ENCODE measurements at regions not wholly inside any gene's neighbourhood (a gene's known extent, or its start where the extent isn't known, plus 50 kb on each side); places are given as distances from the start of the nearest gene placed in this dataset.

DNA sequence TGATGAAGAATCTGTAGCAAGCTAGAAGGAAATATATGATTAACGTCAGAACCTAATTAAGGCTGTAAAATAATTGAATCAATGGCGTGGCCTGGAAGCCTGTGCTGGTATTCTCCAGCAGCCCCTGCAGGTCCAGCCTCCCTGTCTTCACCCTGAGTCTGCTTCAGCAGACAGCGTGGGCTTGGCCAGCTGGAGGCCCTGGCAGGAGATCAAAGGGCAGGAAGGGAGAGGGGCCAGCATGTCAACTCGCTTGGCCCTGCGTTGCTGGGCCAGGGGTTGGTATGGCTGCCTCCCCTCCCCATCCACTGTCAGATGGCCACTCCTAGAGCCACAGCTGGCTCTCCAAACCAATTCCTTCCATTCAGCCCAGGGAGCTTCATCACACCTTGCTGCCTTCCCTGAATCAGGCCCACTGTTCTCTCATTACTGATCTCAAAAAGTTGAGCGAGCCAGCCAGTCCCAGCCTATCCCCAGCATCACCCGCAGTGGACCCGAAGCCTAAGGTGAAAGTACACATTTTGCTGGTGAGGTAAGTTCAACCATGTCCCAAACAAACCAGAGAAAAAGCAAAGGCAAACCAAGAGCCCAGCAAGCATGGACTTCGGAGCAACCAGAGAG is 228.4 kb upstream of the AGAP1 start:
- ChIA-PET POLR2A (no interaction called here), CTCF (no interaction called here)
- no peak overlapping the region for H3K27ac ChIP-seq (ENCODE audit: low read length)
- intact Hi-C loops (cut with micrococcal nuclease; ENCODE audit: unreplicated experiment) (no loop called here), in situ Hi-C loops (cut with HindIII; ENCODE audit: low pct_unique_long_range_greater_than_20kb, low sequenced_read_pairs) (no loop called here)
- H3K4me1 ChIP-seq (ENCODE audit: control insufficient read depth, insufficient read depth, low read length): peaks cover 9% of the 10 kb centered on the region
- H3K27me3 ChIP-seq (ENCODE audit: control insufficient read depth, insufficient read depth, low read length): no peaks in the 10 kb centered on the region
- no peak for DNase-seq (ENCODE audit: low read depth, low spot score)
- no peak for ATAC-seq
- no TSS peak for BruUV-seq (replicated peaks)
- no peaks in the 10 kb centered on the region for H3K36me3 ChIP-seq (ENCODE audit: control insufficient read depth, insufficient read depth, low read length)
- no peak overlapping the region for H3K4me3 ChIP-seq (ENCODE audit: low read depth in 2 of 2, low read length in 2 of 2)
- no peaks in the 10 kb centered on the region for H3K9me3 ChIP-seq (ENCODE audit: control insufficient read depth, insufficient read depth, low read depth, low read length)
- TF ChIP-seq, protein P1, sequence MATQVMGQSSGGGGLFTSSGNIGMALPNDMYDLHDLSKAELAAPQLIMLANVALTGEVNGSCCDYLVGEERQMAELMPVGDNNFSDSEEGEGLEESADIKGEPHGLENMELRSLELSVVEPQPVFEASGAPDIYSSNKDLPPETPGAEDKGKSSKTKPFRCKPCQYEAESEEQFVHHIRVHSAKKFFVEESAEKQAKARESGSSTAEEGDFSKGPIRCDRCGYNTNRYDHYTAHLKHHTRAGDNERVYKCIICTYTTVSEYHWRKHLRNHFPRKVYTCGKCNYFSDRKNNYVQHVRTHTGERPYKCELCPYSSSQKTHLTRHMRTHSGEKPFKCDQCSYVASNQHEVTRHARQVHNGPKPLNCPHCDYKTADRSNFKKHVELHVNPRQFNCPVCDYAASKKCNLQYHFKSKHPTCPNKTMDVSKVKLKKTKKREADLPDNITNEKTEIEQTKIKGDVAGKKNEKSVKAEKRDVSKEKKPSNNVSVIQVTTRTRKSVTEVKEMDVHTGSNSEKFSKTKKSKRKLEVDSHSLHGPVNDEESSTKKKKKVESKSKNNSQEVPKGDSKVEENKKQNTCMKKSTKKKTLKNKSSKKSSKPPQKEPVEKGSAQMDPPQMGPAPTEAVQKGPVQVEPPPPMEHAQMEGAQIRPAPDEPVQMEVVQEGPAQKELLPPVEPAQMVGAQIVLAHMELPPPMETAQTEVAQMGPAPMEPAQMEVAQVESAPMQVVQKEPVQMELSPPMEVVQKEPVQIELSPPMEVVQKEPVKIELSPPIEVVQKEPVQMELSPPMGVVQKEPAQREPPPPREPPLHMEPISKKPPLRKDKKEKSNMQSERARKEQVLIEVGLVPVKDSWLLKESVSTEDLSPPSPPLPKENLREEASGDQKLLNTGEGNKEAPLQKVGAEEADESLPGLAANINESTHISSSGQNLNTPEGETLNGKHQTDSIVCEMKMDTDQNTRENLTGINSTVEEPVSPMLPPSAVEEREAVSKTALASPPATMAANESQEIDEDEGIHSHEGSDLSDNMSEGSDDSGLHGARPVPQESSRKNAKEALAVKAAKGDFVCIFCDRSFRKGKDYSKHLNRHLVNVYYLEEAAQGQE (IDR thresholded peaks at IDR 0.05; ENCODE audit: insufficient read depth in 1 of 2, low read depth in 2 of 2, low read length in 1 of 2): no peak
- no peak for TF ChIP-seq CTCF (IDR thresholded peaks at IDR 0.05)
- no peak for TF ChIP-seq SIN3A (IDR thresholded peaks at IDR 0.05; ENCODE audit: borderline replicate concordance, insufficient read depth, low read depth, low read length)
- no peak for TF ChIP-seq TCF7L2 (IDR thresholded peaks at IDR 0.05; ENCODE audit: low read depth, low read length)
- TF ChIP-seq POLR2AphosphoS5 (IDR thresholded peaks at IDR 0.05; ENCODE audit: low read depth, low read length): no peak

DNA sequence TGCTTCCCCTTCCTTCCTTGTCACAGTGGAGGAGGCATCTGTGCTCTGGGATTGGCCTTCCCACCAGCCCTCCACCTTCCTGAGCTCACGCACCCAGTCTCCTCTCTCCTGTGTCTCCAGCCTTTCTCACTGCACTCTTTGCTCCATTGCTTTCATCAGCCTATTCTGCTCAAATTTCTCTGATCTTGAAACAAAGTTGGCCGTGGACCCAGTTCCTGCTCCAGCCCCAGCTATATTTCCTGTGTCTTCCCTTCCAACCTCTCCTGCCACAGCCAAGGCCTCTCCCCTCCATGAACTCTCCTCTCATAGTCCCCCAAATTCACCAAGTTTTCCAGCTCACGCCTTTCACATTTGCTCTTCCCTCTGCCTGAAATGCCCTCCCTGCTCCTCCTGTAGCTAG is 226.6 kb upstream of the AGAP1 start:
- no peak overlapping the region for H3K4me3 ChIP-seq (ENCODE audit: low read depth in 2 of 2, low read length in 2 of 2)
- in situ Hi-C loops (cut with HindIII; ENCODE audit: low pct_unique_long_range_greater_than_20kb, low sequenced_read_pairs) (no loop called here), intact Hi-C loops (cut with micrococcal nuclease; ENCODE audit: unreplicated experiment) (no loop called here)
- no peak overlapping the region for H3K27ac ChIP-seq (ENCODE audit: low read length)
- TF ChIP-seq, protein P1 (IDR thresholded peaks at IDR 0.05; ENCODE audit: insufficient read depth in 1 of 2, low read depth in 2 of 2, low read length in 1 of 2): no peak
- TF ChIP-seq CTCF (IDR thresholded peaks at IDR 0.05) (no peak), TCF7L2 (IDR thresholded peaks at IDR 0.05; ENCODE audit: low read depth, low read length) (no peak), SIN3A (IDR thresholded peaks at IDR 0.05; ENCODE audit: borderline replicate concordance, insufficient read depth, low read depth, low read length) (no peak), POLR2AphosphoS5 (IDR thresholded peaks at IDR 0.05; ENCODE audit: low read depth, low read length) (no peak)
- H3K9me3 ChIP-seq (ENCODE audit: control insufficient read depth, insufficient read depth, low read depth, low read length): no peaks in the 10 kb centered on the region
- no peak for ATAC-seq
- no peak for DNase-seq (ENCODE audit: low read depth, low spot score)
- H3K27me3 ChIP-seq (ENCODE audit: control insufficient read depth, insufficient read depth, low read length): peaks cover 5% of the 10 kb centered on the region
- ChIA-PET POLR2A (no interaction called here), CTCF (no interaction called here)
- H3K36me3 ChIP-seq (ENCODE audit: control insufficient read depth, insufficient read depth, low read length): no peaks in the 10 kb centered on the region
- BruUV-seq (replicated peaks): no TSS peak
- peaks cover 9% of the 10 kb centered on the region for H3K4me1 ChIP-seq (ENCODE audit: control insufficient read depth, insufficient read depth, low read length)
